Mammary epithelial cell (primary cell): ENCODE measurements at regions not wholly inside any gene's neighbourhood (a gene's known extent, or its start where the extent isn't known, plus 50 kb on each side); places are given as distances from the start of the nearest gene placed in this dataset.

Experiments used
- EZH2 ChIP-seq: IDR thresholded peaks from 2 replicates; pipeline ENCODE4 v1.6.1; 2012; ENCODE audit warnings: low read length, inconsistent platforms, borderline replicate concordance
- TF ChIP-seq, protein P1 (sequence below), 2 donors: IDR thresholded peaks in 1 of 2; conservative IDR thresholded peaks in 1 of 2; 2 replicates each; pipeline ENCODE4 v1.5.1; 2011 to 2012; ENCODE audit warnings: inconsistent platforms in 2 of 2, low read length in 2 of 2, mild to moderate bottlenecking in 2 of 2, control low read depth in 1 of 2, low read depth in 1 of 2; ENCODE audit not compliant: insufficient read depth in 1 of 2; ENCODE audit errors: extremely low read depth in 1 of 2

DNA sequence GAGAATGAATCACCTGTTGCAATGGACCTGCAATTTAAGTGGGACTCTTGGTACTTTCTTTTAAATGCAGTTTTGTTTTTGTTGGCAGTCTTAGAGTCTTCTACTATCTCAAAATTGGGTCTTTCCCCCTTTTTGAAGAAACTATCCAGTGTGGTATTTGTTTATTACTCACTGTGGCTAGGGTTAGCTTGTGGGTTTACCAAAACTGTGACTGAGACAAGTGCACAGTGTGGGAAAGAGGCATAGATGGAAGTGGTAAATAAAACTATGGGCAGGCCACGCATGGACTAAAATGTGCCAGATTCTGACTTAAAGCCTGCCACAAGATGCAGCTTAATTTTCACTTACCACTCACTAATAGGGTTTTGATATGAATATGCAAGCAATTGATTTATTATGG, 1441.7 kb downstream of the PLA2G4A start:
- TF ChIP-seq, protein P1, sequence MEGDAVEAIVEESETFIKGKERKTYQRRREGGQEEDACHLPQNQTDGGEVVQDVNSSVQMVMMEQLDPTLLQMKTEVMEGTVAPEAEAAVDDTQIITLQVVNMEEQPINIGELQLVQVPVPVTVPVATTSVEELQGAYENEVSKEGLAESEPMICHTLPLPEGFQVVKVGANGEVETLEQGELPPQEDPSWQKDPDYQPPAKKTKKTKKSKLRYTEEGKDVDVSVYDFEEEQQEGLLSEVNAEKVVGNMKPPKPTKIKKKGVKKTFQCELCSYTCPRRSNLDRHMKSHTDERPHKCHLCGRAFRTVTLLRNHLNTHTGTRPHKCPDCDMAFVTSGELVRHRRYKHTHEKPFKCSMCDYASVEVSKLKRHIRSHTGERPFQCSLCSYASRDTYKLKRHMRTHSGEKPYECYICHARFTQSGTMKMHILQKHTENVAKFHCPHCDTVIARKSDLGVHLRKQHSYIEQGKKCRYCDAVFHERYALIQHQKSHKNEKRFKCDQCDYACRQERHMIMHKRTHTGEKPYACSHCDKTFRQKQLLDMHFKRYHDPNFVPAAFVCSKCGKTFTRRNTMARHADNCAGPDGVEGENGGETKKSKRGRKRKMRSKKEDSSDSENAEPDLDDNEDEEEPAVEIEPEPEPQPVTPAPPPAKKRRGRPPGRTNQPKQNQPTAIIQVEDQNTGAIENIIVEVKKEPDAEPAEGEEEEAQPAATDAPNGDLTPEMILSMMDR (conservative IDR thresholded peaks at IDR 0.05 in 1 of 2, IDR thresholded peaks at IDR 0.05 in 1 of 2; ENCODE audit: extremely low read depth in 1 of 2, insufficient read depth in 1 of 2, low read depth in 1 of 2, low read length in 2 of 2), result no peak
- no peak for TF ChIP-seq EZH2
